Adrenal gland (tissue), 9 donors: ENCODE measurements at regions not wholly inside any gene's neighbourhood (a gene's known extent, or its start where the extent isn't known, plus 50 kb on each side); places are given as distances from the start of the nearest gene placed in this dataset.
A peak's percentile ranks its signal among the peaks of the same experiment; 100 is the strongest.

ENCODE experiments used
- DNase-seq, 7 donors: peaks; one replicate each; pipeline ENCODE4 v3.0.0-alpha.2; 2019 to 2020
- H3K27ac ChIP-seq, 5 donors: fragments of 200-600 bp; sonication (generic) in 4 of 5; 1 replicate in 3 of 5; 2 replicates in 2 of 5; pipeline versions ENCODE4 v1.5.1 to v1.8.0; 2016 to 2020; ENCODE audit warnings: mild to moderate bottlenecking in 1 of 5
- H3K27me3 ChIP-seq: fragments of 200-600 bp; 2 replicates; pipeline ENCODE4 v1.8.0; 2021
- H3K36me3 ChIP-seq, 2 donors: fragments of 200-600 bp; replicated peaks in 1 of 2; 1 replicate in 1 of 2; 2 replicates in 1 of 2; pipeline versions ENCODE4 v1.5.1 to v1.8.0; 2018 to 2022
- H3K4me1 ChIP-seq, 2 donors: fragments of 200-600 bp; replicated peaks in 1 of 2; 1 replicate in 1 of 2; 2 replicates in 1 of 2; pipeline versions ENCODE4 v1.5.1 to v1.8.0; 2018 to 2021
- H3K4me3 ChIP-seq, 4 donors: fragments of 200-600 bp; sonication (generic) in 3 of 4; one replicate each; pipeline ENCODE4 v1.5.1; 2016 to 2018
- H3K9me3 ChIP-seq, 3 donors: fragments of 200-600 bp; sonication (generic) in 1 of 3; replicated peaks in 1 of 3; 1 replicate in 2 of 3; 2 replicates in 1 of 3; pipeline versions ENCODE4 v1.5.1 to v1.8.0; 2016 to 2021
- CTCF ChIP-seq, 6 experiments: fragments of 450-650 bp in 4 of 6; fragments of 200-600 bp in 2 of 6; sonication (generic) in 1 of 6; IDR thresholded peaks; 1 replicate in 5 of 6; 2 replicates in 1 of 6; pipeline versions ENCODE4 v1.5.1 to v1.8.0; 2016 to 2021; ENCODE audit warnings: antibody characterized with exemption in 6 of 6, mild to moderate bottlenecking in 2 of 6, moderate library complexity in 1 of 6
- POLR2A ChIP-seq, 2 donors: fragments of 450-650 bp; IDR thresholded peaks; one replicate each; pipeline ENCODE4 v1.6.1; 2017; ENCODE audit warnings: antibody characterized with exemption in 2 of 2, mild to moderate bottlenecking in 2 of 2, moderate library complexity in 1 of 2
- WGBS, 4 donors: extraction: QIAGEN DNeasy Blood & Tissue Kit in 2 of 4; methylation state at CpG; one replicate each; pipeline versions ENCODE4 v1.1.5 to v1.1.7; 2013 to 2017; 5-methylcytosine and 5-hydroxymethylcytosine counted together
- intact Hi-C, 2 donors: fragments of 100-400 bp; cut with DNase I; formaldehyde crosslinking; loops; one replicate each; pipeline versions ENCODE4 v1.14.1 to v1.15.0; 2022 to 2023
- donor health status: healthy with polysubstance abuse.
- donor health status: Bipolar disorder and iron deficiency.
- donor health status: DM: yes; HTN: yes; CAD: no.
- donor health status: DM: no; HTN: no; CAD: no.
- donor health status: DM: no; HTN: no; CAD: no.

- H3K4me3 ChIP-seq, result no peak overlapping the region
- TF ChIP-seq CTCF (IDR thresholded peaks at IDR 0.05), result no peak
- no peak for TF ChIP-seq POLR2A (IDR thresholded peaks at IDR 0.05)
- no peaks in the 10 kb centered on the region for H3K36me3 ChIP-seq
- DNase-seq, result no peak
- H3K27me3 ChIP-seq, result peaks cover 4% of the 10 kb centered on the region
- intact Hi-C loops, result no loop called here
- no peaks in the 10 kb centered on the region for H3K9me3 ChIP-seq
- H3K4me1 ChIP-seq, result no peaks in the 10 kb centered on the region
- no peak overlapping the region for H3K27ac ChIP-seq
- 64 to 68% (median 65%) methylated on average over 12 to 16 of the region's 16 CpGs for WGBS, 4 donors
Observed at GRCh38 chr1:4021136-4021973, 121.3 kb upstream of the C1orf174 start.

- 51 to 85% (median 68%) methylated on average over 3 of the region's 3 CpGs for WGBS, 4 donors
- no peak for TF ChIP-seq POLR2A (IDR thresholded peaks at IDR 0.05)
- TF ChIP-seq CTCF (IDR thresholded peaks at IDR 0.05), result no peak
- no peak overlapping the region for H3K27ac ChIP-seq
- DNase-seq, result no peak
- no peaks in the 10 kb centered on the region for H3K36me3 ChIP-seq
- intact Hi-C loops, result no loop called here
- H3K4me1 ChIP-seq, result no peaks in the 10 kb centered on the region
- H3K4me3 ChIP-seq, result no peak overlapping the region
- no peaks in the 10 kb centered on the region for H3K9me3 ChIP-seq
- peaks cover 8% of the 10 kb centered on the region for H3K27me3 ChIP-seq
Observed at GRCh38 chr1:4021974-4022268, 121.8 kb upstream of the C1orf174 start.

DNA sequence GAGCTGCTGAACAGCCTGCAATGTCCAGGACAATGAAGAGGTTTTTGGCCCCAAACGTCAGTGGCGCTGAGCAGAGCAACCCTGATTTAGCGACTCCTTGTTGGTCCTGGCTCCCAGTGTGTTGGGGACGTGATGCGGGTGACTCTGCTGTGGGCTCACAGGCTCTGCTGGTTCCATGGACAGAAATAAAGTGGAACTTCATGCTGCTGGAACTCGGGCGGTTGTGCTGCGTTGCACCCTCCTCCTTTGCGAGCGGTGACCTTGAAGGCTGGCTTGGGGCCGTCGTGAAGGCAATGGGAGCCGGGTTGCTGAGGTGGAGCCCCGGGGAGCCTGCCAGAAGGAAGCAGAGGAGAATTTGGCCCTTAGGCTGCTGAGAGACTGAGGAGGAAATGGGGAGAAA, 122.6 kb upstream of the C1orf174 start:
- TF ChIP-seq POLR2A (IDR thresholded peaks at IDR 0.05) (no peak), CTCF (IDR thresholded peaks at IDR 0.05) (no peak)
- 53 to 64% (median 61%) methylated on average over 11 to 14 of the region's 14 CpGs for WGBS, 4 donors
- intact Hi-C loops, result no loop called here
- no peak overlapping the region for H3K4me3 ChIP-seq
- H3K27ac ChIP-seq, result no peak overlapping the region
- H3K36me3 ChIP-seq, result no peaks in the 10 kb centered on the region
- DNase-seq, result peak in 1 of 7 donors; percentile 25
- H3K4me1 ChIP-seq, result no peaks in the 10 kb centered on the region
- H3K9me3 ChIP-seq, result no peaks in the 10 kb centered on the region
- peaks cover 8% of the 10 kb centered on the region for H3K27me3 ChIP-seq

GRCh38 chr1:4023678-4024077, 123.6 kb upstream of the C1orf174 start:
- H3K36me3 ChIP-seq, result no peaks in the 10 kb centered on the region
- no peak for TF ChIP-seq POLR2A (IDR thresholded peaks at IDR 0.05)
- no peak for TF ChIP-seq CTCF (IDR thresholded peaks at IDR 0.05)
- 81 to 84% (median 82%) methylated on average over 5 of the region's 5 CpGs for WGBS, 4 donors
- DNase-seq, result no peak
- no peaks in the 10 kb centered on the region for H3K4me1 ChIP-seq
- no peaks in the 10 kb centered on the region for H3K9me3 ChIP-seq
- peaks cover 8% of the 10 kb centered on the region for H3K27me3 ChIP-seq
- intact Hi-C loops, result no loop called here
- H3K4me3 ChIP-seq, result no peak overlapping the region
- H3K27ac ChIP-seq, result no peak overlapping the region
